GM23338 (cell line): ENCODE measurements at regions not wholly inside any gene's neighbourhood (a gene's known extent, or its start where the extent isn't known, plus 50 kb on each side); places are given as distances from the start of the nearest gene placed in this dataset.

Experiments used
- ATAC-seq: fragments of 200-7000 bp; cut with Tn5 transposase; 3 replicates; pipeline ENCODE4 v1.9.1; 2020
- DNase-seq: peaks from one replicate; pipeline ENCODE4 v3.0.0-alpha.2; 2015; ENCODE audit warnings: low spot score
- H2AFZ ChIP-seq: fragments of 200-600 bp; sonication (generic); 2 replicates; pipeline ENCODE4 v1.8.0; 2016; ENCODE audit warnings: antibody characterized with exemption, mild to moderate bottlenecking, moderate library complexity
- H3F3A ChIP-seq: fragments of 200-600 bp; sonication (generic); replicated peaks from 2 replicates; pipeline ENCODE4 v1.8.0; 2017; ENCODE audit warnings: antibody characterized with exemption, mixed run types, low read depth
- H3K27ac ChIP-seq: fragments of 200-600 bp; sonication (generic); 2 replicates; pipeline ENCODE4 v1.6.1; 2016; ENCODE audit warnings: low read depth
- H3K27me3 ChIP-seq: fragments of 200-600 bp; sonication (generic); 2 replicates; pipeline ENCODE4 v1.8.0; 2016; ENCODE audit warnings: mild to moderate bottlenecking, mixed run types, moderate library complexity; ENCODE audit not compliant: insufficient read depth
- H3K36me3 ChIP-seq: fragments of 200-600 bp; sonication (generic); 2 replicates; pipeline ENCODE4 v1.8.0; 2016; ENCODE audit warnings: mild to moderate bottlenecking; ENCODE audit not compliant: insufficient read depth
- H3K4me1 ChIP-seq: fragments of 200-600 bp; sonication (generic); 2 replicates; pipeline ENCODE4 v1.8.0; 2016; ENCODE audit warnings: mild to moderate bottlenecking, moderate library complexity; ENCODE audit not compliant: insufficient read depth
- H3K4me2 ChIP-seq: fragments of 200-600 bp; sonication (generic); 2 replicates; pipeline ENCODE4 v1.7.1; 2017; ENCODE audit warnings: mixed run types
- H3K4me3 ChIP-seq: fragments of 200-600 bp; sonication (generic); 2 replicates; pipeline ENCODE4 v1.6.1; 2016; ENCODE audit warnings: mixed run types
- H3K79me2 ChIP-seq: fragments of 200-600 bp; sonication (generic); replicated peaks from 2 replicates; pipeline ENCODE4 v1.8.0; 2017; ENCODE audit warnings: mild to moderate bottlenecking; ENCODE audit not compliant: insufficient read depth
- H3K9me2 ChIP-seq: fragments of 200-600 bp; sonication (generic); 2 replicates; pipeline ENCODE4 v1.8.0; 2017; ENCODE audit not compliant: insufficient read depth
- H4K20me1 ChIP-seq: fragments of 200-600 bp; sonication (generic); replicated peaks from 2 replicates; pipeline ENCODE4 v1.8.0; 2017; ENCODE audit warnings: mild to moderate bottlenecking; ENCODE audit not compliant: insufficient read depth
- H3K27ac Mint-ChIP-seq: 2 replicates; pipeline ENCODE4 v1.8.0; 2020; ENCODE audit warnings: inconsistent platforms, mild to moderate bottlenecking, moderate library complexity, mixed read lengths
- H3K27me3 Mint-ChIP-seq: 3 replicates; pipeline ENCODE4 v1.8.0; 2022; ENCODE audit warnings: low read depth, mild to moderate bottlenecking, moderate library complexity, mixed read lengths, inconsistent platforms; ENCODE audit not compliant: insufficient read depth, poor library complexity
- H3K36me3 Mint-ChIP-seq: 3 replicates; pipeline ENCODE4 v1.8.0; 2021; ENCODE audit warnings: low read depth, mild to moderate bottlenecking, inconsistent platforms, moderate library complexity, mixed read lengths
- H3K4me1 Mint-ChIP-seq: 3 replicates; pipeline ENCODE4 v1.8.0; 2020; ENCODE audit warnings: mild to moderate bottlenecking, inconsistent platforms, mixed read lengths
- H3K4me3 Mint-ChIP-seq: 3 replicates; pipeline ENCODE4 v1.8.0; 2021; ENCODE audit warnings: moderate library complexity, mild to moderate bottlenecking, inconsistent platforms, mixed read lengths
- H3K9me3 Mint-ChIP-seq: 3 replicates; pipeline ENCODE4 v1.8.0; 2020; ENCODE audit warnings: moderate library complexity, mild to moderate bottlenecking, inconsistent platforms, mixed read lengths
- EZH2 ChIP-seq: fragments of 200-600 bp; sonication (generic); IDR thresholded peaks from one replicate; pipeline ENCODE4 v1.8.0; 2017; ENCODE audit warnings: antibody characterized with exemption, mild to moderate bottlenecking, low read depth; ENCODE audit not compliant: unreplicated experiment
- EZH2phosphoT487 ChIP-seq: fragments of 200-600 bp; sonication (generic); IDR thresholded peaks from one replicate; pipeline ENCODE4 v1.8.1; 2018; ENCODE audit warnings: antibody characterized with exemption; ENCODE audit not compliant: unreplicated experiment
- JUNB ChIP-seq: IDR thresholded peaks from one replicate; pipeline ENCODE4 v1.6.1; 2016; ENCODE audit warnings: antibody characterized with exemption; ENCODE audit not compliant: unreplicated experiment
- POLR2AphosphoS5 ChIP-seq: IDR thresholded peaks from 2 replicates; pipeline ENCODE4 v1.6.1; 2016; ENCODE audit warnings: antibody characterized with exemption, low read depth
- REST ChIP-seq: IDR thresholded peaks from one replicate; pipeline ENCODE4 v1.6.1; 2018; ENCODE audit warnings: antibody characterized with exemption; ENCODE audit not compliant: unreplicated experiment
- ZNF114 ChIP-seq: fragments of 250-450 bp; sonication (Bioruptor Pico); IDR thresholded peaks from 2 replicates; pipeline ENCODE4 v1.5.0; 2020; ENCODE audit warnings: mild to moderate bottlenecking, moderate library complexity
- ZNF462 ChIP-seq: fragments of 250-450 bp; sonication (Bioruptor Pico); IDR thresholded peaks from 2 replicates; pipeline ENCODE4 v1.5.0; 2020; ENCODE audit warnings: mild to moderate bottlenecking, moderate library complexity

GRCh38 chr10:128972036-128972405 lies 495.0 kb upstream of the MGMT start (continued):
- TF ChIP-seq REST = no peak

- no peaks in the 10 kb centered on the region for H3K79me2 ChIP-seq
- H2AFZ ChIP-seq = no peak overlapping the region
- peaks cover 13% of the 10 kb centered on the region for H3K4me1 Mint-ChIP-seq
- H3K4me1 ChIP-seq = no peaks in the 10 kb centered on the region
- no peak overlapping the region for H3K27ac Mint-ChIP-seq
- H3K4me3 ChIP-seq = no peak overlapping the region
- no peak overlapping the region for H3K4me3 Mint-ChIP-seq
- no peaks in the 10 kb centered on the region for H3K27me3 ChIP-seq
- DNase-seq (no peak), ATAC-seq (no peak)
- H3K36me3 ChIP-seq = no peaks in the 10 kb centered on the region
- H3K36me3 Mint-ChIP-seq = no peaks in the 10 kb centered on the region
- no peak for TF ChIP-seq POLR2AphosphoS5
- no peak for TF ChIP-seq JUNB
- H3K9me2 ChIP-seq = peaks cover 7% of the 10 kb centered on the region; the same call in 1 of the 2 replicates
- no peaks in the 10 kb centered on the region for H4K20me1 ChIP-seq
- H3F3A ChIP-seq = no peaks in the 10 kb centered on the region
- H3K27ac ChIP-seq = no peak overlapping the region
- H3K9me3 Mint-ChIP-seq = no peaks in the 10 kb centered on the region; the same call in 2 of the 3 replicates
- no peak overlapping the region for H3K4me2 ChIP-seq
- peaks cover 4% of the 10 kb centered on the region for H3K27me3 Mint-ChIP-seq
Observed at GRCh38 chr10:128973221-128973620, 493.8 kb upstream of the MGMT start.

- no peak overlapping the region for H2AFZ ChIP-seq
- Mint-ChIP-seq H3K4me1 (peaks cover 15% of the 10 kb centered on the region), H3K4me3 (no peak overlapping the region), H3K9me3 (no peaks in the 10 kb centered on the region; the same call in 2 of the 3 replicates), H3K27me3 (peaks cover 4% of the 10 kb centered on the region), H3K27ac (no peak overlapping the region), H3K36me3 (no peaks in the 10 kb centered on the region)
- no peaks in the 10 kb centered on the region for H3F3A ChIP-seq
- H3K4me1 ChIP-seq = no peaks in the 10 kb centered on the region
- no peak for ATAC-seq
- H3K27me3 ChIP-seq = no peaks in the 10 kb centered on the region
- no peaks in the 10 kb centered on the region for H3K36me3 ChIP-seq
- DNase-seq = no peak
- H4K20me1 ChIP-seq = no peaks in the 10 kb centered on the region
- H3K9me2 ChIP-seq = no peaks in the 10 kb centered on the region
- no peaks in the 10 kb centered on the region for H3K79me2 ChIP-seq
- no peak overlapping the region for H3K27ac ChIP-seq
- H3K4me3 ChIP-seq = no peak overlapping the region
- no peak overlapping the region for H3K4me2 ChIP-seq
- TF ChIP-seq ZNF114 (no peak), ZNF462 (CRISPR knock-in tag) (no peak), REST (no peak), EZH2 (no peak), JUNB (no peak), EZH2phosphoT487 (no peak), POLR2AphosphoS5 (no peak)
Observed at GRCh38 chr10:128976856-128977255, 490.2 kb upstream of the MGMT start.
